DND-41 (cell line): ENCODE measurements at regions not wholly inside any gene's neighbourhood (a gene's known extent, or its start where the extent isn't known, plus 50 kb on each side); places are given as distances from the start of the nearest gene placed in this dataset.

Source experiments
- CTCF ChIP-seq: IDR thresholded peaks from 2 replicates; pipeline ENCODE4 v1.5.1; 2012; ENCODE audit warnings: borderline replicate concordance, low read length, moderate library complexity, mild to moderate bottlenecking; ENCODE audit not compliant: poor library complexity, severe bottlenecking; ENCODE audit errors: extremely low read depth
- EZH2 ChIP-seq: IDR thresholded peaks from 3 replicates; pipeline ENCODE4 v1.6.1; 2012; ENCODE audit warnings: borderline replicate concordance, low read depth, mild to moderate bottlenecking, moderate library complexity, low read length, inconsistent platforms; ENCODE audit not compliant: severe bottlenecking

GRCh38 chr9:30964332-30964731 is 1420.1 kb upstream of the ACO1 start:
- TF ChIP-seq CTCF (no peak), EZH2 (no peak)
